ENCODE measurements at regions not wholly inside any gene's neighbourhood (a gene's known extent, or its start where the extent isn't known, plus 50 kb on each side); places are given as distances from the start of the nearest gene placed in this dataset.

DNA sequence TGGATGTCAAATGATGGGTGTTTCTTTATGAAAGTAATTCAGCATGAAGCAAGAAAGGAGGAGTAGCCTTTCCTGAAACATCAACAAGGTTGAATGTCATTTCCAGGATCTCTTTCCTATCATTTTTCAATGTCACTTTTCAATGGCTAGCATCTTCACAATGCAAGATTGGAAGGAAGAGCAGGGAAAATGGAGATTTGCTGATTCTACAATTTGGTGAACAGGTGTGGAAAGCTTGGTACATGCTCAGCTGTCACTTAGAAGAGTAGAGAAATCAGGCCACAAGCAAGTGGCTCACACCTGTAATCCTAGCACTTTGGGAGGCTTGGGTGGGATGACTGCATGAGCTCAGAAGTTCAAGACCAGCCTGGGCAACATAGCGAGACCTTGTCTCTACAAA is 112.7 kb upstream of the FERMT1 start:
- DNase-seq (ENCODE audit: low spot score) = no peak
- TF ChIP-seq, protein P1, sequence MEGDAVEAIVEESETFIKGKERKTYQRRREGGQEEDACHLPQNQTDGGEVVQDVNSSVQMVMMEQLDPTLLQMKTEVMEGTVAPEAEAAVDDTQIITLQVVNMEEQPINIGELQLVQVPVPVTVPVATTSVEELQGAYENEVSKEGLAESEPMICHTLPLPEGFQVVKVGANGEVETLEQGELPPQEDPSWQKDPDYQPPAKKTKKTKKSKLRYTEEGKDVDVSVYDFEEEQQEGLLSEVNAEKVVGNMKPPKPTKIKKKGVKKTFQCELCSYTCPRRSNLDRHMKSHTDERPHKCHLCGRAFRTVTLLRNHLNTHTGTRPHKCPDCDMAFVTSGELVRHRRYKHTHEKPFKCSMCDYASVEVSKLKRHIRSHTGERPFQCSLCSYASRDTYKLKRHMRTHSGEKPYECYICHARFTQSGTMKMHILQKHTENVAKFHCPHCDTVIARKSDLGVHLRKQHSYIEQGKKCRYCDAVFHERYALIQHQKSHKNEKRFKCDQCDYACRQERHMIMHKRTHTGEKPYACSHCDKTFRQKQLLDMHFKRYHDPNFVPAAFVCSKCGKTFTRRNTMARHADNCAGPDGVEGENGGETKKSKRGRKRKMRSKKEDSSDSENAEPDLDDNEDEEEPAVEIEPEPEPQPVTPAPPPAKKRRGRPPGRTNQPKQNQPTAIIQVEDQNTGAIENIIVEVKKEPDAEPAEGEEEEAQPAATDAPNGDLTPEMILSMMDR (IDR thresholded peaks at IDR 0.05; ENCODE audit: extremely low read depth, missing control alignments) = no peak

DNA sequence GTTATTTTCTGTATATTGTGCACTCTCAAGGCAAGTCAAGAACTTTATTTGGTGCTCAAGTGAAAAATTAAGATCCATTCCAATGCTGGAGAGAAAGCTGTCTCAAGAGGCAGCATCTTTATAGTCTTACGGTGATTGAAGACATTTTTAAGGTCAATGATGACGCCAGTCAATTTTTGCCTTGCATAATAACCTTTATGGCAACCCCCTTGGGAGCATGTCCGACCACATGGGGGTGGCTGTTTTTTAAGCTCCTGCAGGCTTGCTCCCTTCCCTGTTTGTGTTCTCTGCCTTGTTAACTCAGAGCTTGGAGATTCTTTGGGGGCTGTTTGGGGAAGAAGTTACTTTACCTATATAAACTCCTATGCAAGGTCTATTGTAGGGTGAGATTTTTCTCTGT is 109.6 kb upstream of the FERMT1 start:
- TF ChIP-seq, protein P1 (IDR thresholded peaks at IDR 0.05; ENCODE audit: extremely low read depth, missing control alignments) = no peak
- DNase-seq (ENCODE audit: low spot score) = no peak

- TF ChIP-seq, protein P1 (IDR thresholded peaks at IDR 0.05; ENCODE audit: extremely low read depth, missing control alignments) = no peak
- DNase-seq (ENCODE audit: low spot score) = no peak
Observed at GRCh38 chr20:6231556-6231955, 108.7 kb upstream of the FERMT1 start.

- DNase-seq (ENCODE audit: low spot score) = no peak
- TF ChIP-seq, protein P1 (IDR thresholded peaks at IDR 0.05; ENCODE audit: extremely low read depth, missing control alignments) = no peak
Observed at GRCh38 chr20:6228302-6228843, 105.5 kb upstream of the FERMT1 start.

- TF ChIP-seq, protein P1 (IDR thresholded peaks at IDR 0.05; ENCODE audit: extremely low read depth, missing control alignments) = no peak
- DNase-seq (ENCODE audit: low spot score) = no peak
Observed at GRCh38 chr20:6213311-6213710, 90.5 kb upstream of the FERMT1 start.

- TF ChIP-seq, protein P1 (IDR thresholded peaks at IDR 0.05; ENCODE audit: extremely low read depth, missing control alignments) = no peak
- DNase-seq (ENCODE audit: low spot score) = no peak
Observed at GRCh38 chr20:6212903-6213302, 90.1 kb upstream of the FERMT1 start.

DNA sequence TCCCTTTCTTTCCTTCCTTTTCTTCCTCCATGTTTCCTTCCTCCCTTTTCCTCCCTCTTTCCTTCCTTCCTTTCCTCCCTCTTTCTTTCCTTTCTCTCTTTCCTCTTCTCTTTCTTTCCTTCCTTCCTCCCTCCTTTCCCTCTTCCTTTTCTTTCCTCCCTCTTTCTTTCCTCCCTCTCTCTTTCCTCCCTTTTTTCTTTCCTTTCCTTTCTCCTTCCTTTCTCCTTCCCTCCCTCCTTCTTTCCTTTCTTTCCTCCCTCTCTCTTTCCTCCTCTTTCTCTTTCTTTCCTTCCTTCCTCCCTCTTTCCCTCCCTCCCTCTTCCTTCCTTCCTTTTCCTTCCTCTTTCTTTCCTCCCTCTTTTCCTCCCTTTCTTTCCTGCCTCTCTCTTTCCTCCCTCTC is 86.3 kb upstream of the FERMT1 start:
- TF ChIP-seq, protein P1 (IDR thresholded peaks at IDR 0.05; ENCODE audit: extremely low read depth, missing control alignments) = no peak
- no peak for DNase-seq (ENCODE audit: low spot score)
